ENCODE measurements at regions not wholly inside any gene's neighbourhood (a gene's known extent, or its start where the extent isn't known, plus 50 kb on each side); places are given as distances from the start of the nearest gene placed in this dataset.
A peak's percentile ranks its signal among the peaks of the same experiment; 100 is the strongest.

DNA sequence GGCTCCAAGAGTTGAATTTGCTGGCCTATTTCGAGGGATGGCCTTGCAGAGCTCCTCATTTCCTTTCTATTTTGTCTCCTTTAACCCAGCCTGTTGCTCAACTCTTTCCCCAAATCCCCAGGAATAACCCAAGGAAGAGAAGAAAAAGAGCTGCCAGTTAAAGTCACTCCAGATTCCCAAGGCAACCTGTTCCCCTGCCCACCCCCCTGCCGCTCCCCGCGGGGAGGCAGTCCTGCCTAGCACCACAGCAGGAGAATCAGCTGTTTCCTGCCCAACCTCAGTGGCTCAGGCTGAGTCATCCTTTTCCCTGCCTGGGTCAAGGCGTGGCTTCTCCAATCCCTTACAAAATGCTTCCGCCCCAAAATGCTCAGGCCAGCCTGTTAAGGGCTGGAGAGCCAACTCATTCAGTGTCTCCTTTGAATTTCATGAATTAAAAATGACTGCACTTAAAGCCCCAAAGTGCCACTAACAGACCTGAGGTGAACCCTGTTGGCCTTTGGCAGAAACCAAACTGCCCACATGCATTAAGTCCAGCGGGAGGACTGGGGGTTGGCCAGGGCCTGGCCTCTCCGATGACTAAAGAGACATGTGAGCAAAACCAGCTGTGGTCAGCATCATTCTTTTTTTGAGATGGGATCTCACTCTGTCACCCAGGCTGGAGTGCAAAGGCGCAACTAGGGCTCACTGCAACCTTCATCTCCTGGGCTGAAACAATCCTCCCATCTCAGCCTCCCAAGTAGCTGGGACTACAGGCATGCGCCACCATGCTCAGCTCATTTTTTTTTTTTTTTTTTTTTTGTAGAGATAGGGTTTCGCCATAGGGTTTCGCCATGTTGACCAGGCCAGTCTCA lies 83.2 kb upstream of the KIF5B start (continued):
- TF ChIP-seq SIX5 (IDR thresholded peaks at IDR 0.05; ENCODE audit: borderline replicate concordance in 1 of 2, insufficient read depth in 1 of 2, low read depth in 1 of 2, low read length in 2 of 2) (no peak), POLR2H (tag; IDR thresholded peaks at IDR 0.05; ENCODE audit: low read depth) (no peak; the same call in 1 of the 2 replicates), FOS (IDR thresholded peaks at IDR 0.05; ENCODE audit: extremely low read depth, insufficient read length) (peak; percentile 31), TEAD2 (tag; IDR thresholded peaks at IDR 0.05) (no peak), SAFB (IDR thresholded peaks at IDR 0.05; ENCODE audit: borderline replicate concordance, low read depth, low read length) (no peak), HDGF (IDR thresholded peaks at IDR 0.05) (no peak), ZNF354B (CRISPR knock-in tag; IDR thresholded peaks at IDR 0.05) (no peak), FOXJ3 (CRISPR knock-in tag; IDR thresholded peaks at IDR 0.05) (no peak), TSC22D4 (tag; IDR thresholded peaks at IDR 0.05) (no peak), SMAD1 (IDR thresholded peaks at IDR 0.05; ENCODE audit: low read depth, low read length, partially characterized antibody) (no peak), MXD1 (CRISPR knock-in tag; IDR thresholded peaks at IDR 0.05; ENCODE audit: borderline replicate concordance, poor library complexity, severe bottlenecking) (no peak), ZNF766 (CRISPR knock-in tag; conservative IDR thresholded peaks at IDR 0.05) (no peak), SFPQ (IDR thresholded peaks at IDR 0.05; ENCODE audit: low read depth, low read length) (no peak), ID3 (CRISPR knock-in tag; IDR thresholded peaks at IDR 0.05) (no peak), ID3 (tag; IDR thresholded peaks at IDR 0.05) (no peak)
- TF ChIP-seq, protein P1, sequence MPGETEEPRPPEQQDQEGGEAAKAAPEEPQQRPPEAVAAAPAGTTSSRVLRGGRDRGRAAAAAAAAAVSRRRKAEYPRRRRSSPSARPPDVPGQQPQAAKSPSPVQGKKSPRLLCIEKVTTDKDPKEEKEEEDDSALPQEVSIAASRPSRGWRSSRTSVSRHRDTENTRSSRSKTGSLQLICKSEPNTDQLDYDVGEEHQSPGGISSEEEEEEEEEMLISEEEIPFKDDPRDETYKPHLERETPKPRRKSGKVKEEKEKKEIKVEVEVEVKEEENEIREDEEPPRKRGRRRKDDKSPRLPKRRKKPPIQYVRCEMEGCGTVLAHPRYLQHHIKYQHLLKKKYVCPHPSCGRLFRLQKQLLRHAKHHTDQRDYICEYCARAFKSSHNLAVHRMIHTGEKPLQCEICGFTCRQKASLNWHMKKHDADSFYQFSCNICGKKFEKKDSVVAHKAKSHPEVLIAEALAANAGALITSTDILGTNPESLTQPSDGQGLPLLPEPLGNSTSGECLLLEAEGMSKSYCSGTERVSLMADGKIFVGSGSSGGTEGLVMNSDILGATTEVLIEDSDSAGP (CRISPR knock-in tag; IDR thresholded peaks at IDR 0.05), result no peak
- TF ChIP-seq, protein P2, sequence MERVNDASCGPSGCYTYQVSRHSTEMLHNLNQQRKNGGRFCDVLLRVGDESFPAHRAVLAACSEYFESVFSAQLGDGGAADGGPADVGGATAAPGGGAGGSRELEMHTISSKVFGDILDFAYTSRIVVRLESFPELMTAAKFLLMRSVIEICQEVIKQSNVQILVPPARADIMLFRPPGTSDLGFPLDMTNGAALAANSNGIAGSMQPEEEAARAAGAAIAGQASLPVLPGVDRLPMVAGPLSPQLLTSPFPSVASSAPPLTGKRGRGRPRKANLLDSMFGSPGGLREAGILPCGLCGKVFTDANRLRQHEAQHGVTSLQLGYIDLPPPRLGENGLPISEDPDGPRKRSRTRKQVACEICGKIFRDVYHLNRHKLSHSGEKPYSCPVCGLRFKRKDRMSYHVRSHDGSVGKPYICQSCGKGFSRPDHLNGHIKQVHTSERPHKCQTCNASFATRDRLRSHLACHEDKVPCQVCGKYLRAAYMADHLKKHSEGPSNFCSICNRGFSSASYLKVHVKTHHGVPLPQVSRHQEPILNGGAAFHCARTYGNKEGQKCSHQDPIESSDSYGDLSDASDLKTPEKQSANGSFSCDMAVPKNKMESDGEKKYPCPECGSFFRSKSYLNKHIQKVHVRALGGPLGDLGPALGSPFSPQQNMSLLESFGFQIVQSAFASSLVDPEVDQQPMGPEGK (CRISPR knock-in tag; IDR thresholded peaks at IDR 0.05; ENCODE audit: borderline replicate concordance), result no peak
- TF ChIP-seq, protein P3, sequence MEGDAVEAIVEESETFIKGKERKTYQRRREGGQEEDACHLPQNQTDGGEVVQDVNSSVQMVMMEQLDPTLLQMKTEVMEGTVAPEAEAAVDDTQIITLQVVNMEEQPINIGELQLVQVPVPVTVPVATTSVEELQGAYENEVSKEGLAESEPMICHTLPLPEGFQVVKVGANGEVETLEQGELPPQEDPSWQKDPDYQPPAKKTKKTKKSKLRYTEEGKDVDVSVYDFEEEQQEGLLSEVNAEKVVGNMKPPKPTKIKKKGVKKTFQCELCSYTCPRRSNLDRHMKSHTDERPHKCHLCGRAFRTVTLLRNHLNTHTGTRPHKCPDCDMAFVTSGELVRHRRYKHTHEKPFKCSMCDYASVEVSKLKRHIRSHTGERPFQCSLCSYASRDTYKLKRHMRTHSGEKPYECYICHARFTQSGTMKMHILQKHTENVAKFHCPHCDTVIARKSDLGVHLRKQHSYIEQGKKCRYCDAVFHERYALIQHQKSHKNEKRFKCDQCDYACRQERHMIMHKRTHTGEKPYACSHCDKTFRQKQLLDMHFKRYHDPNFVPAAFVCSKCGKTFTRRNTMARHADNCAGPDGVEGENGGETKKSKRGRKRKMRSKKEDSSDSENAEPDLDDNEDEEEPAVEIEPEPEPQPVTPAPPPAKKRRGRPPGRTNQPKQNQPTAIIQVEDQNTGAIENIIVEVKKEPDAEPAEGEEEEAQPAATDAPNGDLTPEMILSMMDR (IDR thresholded peaks at IDR 0.05 in 2 of 3, conservative IDR thresholded peaks at IDR 0.05 in 1 of 3; ENCODE audit: insufficient read depth in 2 of 3, low read depth in 1 of 3, low read length in 3 of 3), result peak; percentile 22 to 52 (median 38); a peak in 4 of 6 replicates

All from K562 (cell line).